Tibial artery (tissue), 4 donors: ENCODE measurements at regions not wholly inside any gene's neighbourhood (a gene's known extent, or its start where the extent isn't known, plus 50 kb on each side); places are given as distances from the start of the nearest gene placed in this dataset.
"Not testable (repeated sequence)": the region's sequence is repeated elsewhere in the genome, so short reads cannot be mapped to it uniquely, and the experiment has no call there.

Experiments used
- DNase-seq, 2 donors: peaks; one replicate each; pipeline ENCODE4 v3.0.0-alpha.2; 2019
- H3K27ac ChIP-seq, 2 donors: fragments of 200-600 bp; sonication (generic) in 1 of 2; 1 replicate in 1 of 2; 2 replicates in 1 of 2; pipeline ENCODE4 v1.5.1; 2018 to 2019; ENCODE audit warnings: mild to moderate bottlenecking in 1 of 2
- H3K27me3 ChIP-seq, 2 donors: fragments of 200-600 bp; sonication (generic) in 1 of 2; one replicate each; pipeline versions ENCODE4 v1.5.1 to v1.6.0; 2016 to 2019
- H3K36me3 ChIP-seq, 3 donors: fragments of 200-600 bp; sonication (generic) in 2 of 3; one replicate each; pipeline ENCODE4 v1.5.1; 2016 to 2019; ENCODE audit warnings: mild to moderate bottlenecking in 2 of 3
- H3K4me1 ChIP-seq, 4 donors: fragments of 200-600 bp; sonication (generic) in 2 of 4; 1 replicate in 3 of 4; 2 replicates in 1 of 4; pipeline ENCODE4 v1.5.1; 2016 to 2019
- H3K4me3 ChIP-seq, 2 donors: fragments of 200-600 bp; sonication (generic) in 1 of 2; 1 replicate in 1 of 2; 2 replicates in 1 of 2; pipeline ENCODE4 v1.5.1; 2018 to 2019; ENCODE audit warnings: mild to moderate bottlenecking in 2 of 2
- H3K9me3 ChIP-seq, 3 donors: fragments of 200-600 bp; sonication (generic) in 1 of 3; one replicate each; pipeline ENCODE4 v1.5.1; 2016 to 2019
- intact Hi-C: fragments of 100-400 bp; cut with DNase I; formaldehyde crosslinking; loops from one replicate; pipeline ENCODE4 v1.15.0; 2023; ENCODE audit warnings: low total_unique reads

GRCh38 chr3:125779276-125779675, 184.0 kb upstream of the OSBPL11 start:
- H3K27me3 ChIP-seq, H3K4me1 ChIP-seq, H3K27ac ChIP-seq, H3K9me3 ChIP-seq, H3K4me3 ChIP-seq, intact Hi-C loops, H3K36me3 ChIP-seq, DNase-seq: not testable (repeated sequence)

- H3K4me1 ChIP-seq, H3K9me3 ChIP-seq, H3K4me3 ChIP-seq, intact Hi-C loops, H3K27me3 ChIP-seq, DNase-seq, H3K36me3 ChIP-seq, H3K27ac ChIP-seq: not testable (repeated sequence)
These were observed 184.6 kb upstream of the OSBPL11 start for GRCh38 chr3:125779918-125780317.

DNA sequence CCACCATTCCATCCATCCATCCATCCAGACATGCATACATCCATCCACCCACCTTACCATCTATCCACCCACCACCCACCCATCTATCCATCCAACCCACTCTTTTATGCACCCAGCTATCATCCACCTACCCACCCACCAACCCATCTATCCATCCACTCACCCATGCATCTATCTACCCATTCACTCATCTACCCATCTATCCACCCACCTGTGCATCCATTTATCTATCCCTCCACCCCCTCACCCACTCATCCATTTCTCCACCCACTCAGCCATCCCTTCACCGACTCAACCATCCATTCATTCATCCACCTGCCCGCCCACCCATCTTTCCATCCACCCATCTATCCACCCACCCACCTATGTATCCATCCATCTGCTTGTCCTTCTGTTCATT, 186.4 kb upstream of the OSBPL11 start:
- H3K4me1 ChIP-seq, H3K27me3 ChIP-seq, H3K36me3 ChIP-seq, H3K27ac ChIP-seq, H3K4me3 ChIP-seq, H3K9me3 ChIP-seq, intact Hi-C loops, DNase-seq: not testable (repeated sequence)

GRCh38 chr3:125790312-125790711, 178.7 kb upstream of the ROPN1B start:
- H3K27ac ChIP-seq, H3K36me3 ChIP-seq, H3K4me1 ChIP-seq, DNase-seq, H3K9me3 ChIP-seq, H3K27me3 ChIP-seq, H3K4me3 ChIP-seq, intact Hi-C loops: not testable (repeated sequence)

DNA sequence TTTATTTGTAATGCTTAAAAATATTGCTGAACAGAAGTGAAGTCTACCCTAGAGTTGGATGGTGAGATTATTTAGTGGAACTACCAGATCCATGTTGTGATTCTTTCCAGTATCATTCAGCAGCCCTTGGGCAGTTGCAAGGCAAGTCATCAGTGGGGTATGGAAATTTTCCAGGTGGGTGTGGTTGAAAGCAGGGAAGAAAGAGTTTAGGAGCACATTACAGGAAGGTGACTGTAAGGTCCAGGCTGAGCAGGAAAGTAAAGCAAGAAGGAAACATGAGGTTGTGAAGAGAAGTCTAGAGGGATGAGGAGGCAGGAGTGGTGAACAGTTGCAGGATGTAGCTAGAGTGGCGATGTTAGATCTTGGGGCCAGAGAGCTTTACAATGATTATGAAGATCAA, 178.0 kb upstream of the ROPN1B start:
- H3K27me3 ChIP-seq, intact Hi-C loops, DNase-seq: not testable (repeated sequence)

DNA sequence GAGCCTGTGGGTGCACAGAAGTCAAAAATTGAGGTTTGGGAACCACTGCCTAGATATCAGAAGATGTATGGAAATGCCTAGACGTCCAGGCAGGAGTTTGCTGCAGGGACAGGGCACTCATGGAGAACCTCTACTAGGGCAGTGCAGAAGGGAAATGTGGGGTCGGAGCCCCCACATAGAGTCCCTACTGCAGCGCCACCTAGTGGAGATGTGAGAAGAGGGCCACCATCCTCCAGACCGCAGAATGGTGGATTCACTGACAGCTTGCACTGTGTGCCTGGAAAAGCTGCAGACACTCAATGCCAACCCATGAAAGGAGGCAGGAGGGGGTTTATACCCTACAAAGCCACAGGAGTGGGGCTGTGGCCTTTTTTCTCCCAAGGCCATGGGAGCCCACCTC, 159.0 kb upstream of the ROPN1B start:
- H3K27ac ChIP-seq, DNase-seq, intact Hi-C loops, H3K36me3 ChIP-seq, H3K4me1 ChIP-seq, H3K27me3 ChIP-seq, H3K4me3 ChIP-seq: not testable (repeated sequence)
- H3K9me3 ChIP-seq: peaks cover 0 to 56% (median 32%) of the 10 kb centered on the region in 3 donors

More for the DNA sequence above, 178.0 kb upstream of the ROPN1B start:
- H3K9me3 ChIP-seq, H3K27ac ChIP-seq, H3K4me3 ChIP-seq, H3K36me3 ChIP-seq, H3K4me1 ChIP-seq: not testable (repeated sequence)

DNA sequence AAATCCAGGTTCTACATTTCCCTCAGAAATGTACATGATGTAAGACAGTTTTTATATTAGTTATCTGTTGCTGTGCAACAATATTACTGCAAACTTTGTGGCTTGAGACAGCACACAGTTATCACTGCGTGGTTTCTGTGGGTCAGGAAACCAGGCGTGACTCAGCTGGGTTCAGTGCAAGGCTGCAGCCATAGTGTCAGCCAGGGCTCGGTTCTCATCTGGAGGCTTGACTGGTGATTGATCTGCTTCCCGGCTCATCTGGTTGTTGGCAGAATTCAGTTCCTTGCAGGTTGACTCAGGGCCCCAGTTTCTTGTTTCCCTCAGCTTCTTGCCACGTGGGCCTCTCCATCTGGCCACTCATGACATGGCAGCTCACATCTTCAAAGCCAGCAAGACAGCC, 146.8 kb upstream of the ROPN1B start:
- H3K27ac ChIP-seq, H3K36me3 ChIP-seq, intact Hi-C loops, H3K4me3 ChIP-seq, H3K4me1 ChIP-seq, H3K9me3 ChIP-seq, DNase-seq, H3K27me3 ChIP-seq: not testable (repeated sequence)

DNA sequence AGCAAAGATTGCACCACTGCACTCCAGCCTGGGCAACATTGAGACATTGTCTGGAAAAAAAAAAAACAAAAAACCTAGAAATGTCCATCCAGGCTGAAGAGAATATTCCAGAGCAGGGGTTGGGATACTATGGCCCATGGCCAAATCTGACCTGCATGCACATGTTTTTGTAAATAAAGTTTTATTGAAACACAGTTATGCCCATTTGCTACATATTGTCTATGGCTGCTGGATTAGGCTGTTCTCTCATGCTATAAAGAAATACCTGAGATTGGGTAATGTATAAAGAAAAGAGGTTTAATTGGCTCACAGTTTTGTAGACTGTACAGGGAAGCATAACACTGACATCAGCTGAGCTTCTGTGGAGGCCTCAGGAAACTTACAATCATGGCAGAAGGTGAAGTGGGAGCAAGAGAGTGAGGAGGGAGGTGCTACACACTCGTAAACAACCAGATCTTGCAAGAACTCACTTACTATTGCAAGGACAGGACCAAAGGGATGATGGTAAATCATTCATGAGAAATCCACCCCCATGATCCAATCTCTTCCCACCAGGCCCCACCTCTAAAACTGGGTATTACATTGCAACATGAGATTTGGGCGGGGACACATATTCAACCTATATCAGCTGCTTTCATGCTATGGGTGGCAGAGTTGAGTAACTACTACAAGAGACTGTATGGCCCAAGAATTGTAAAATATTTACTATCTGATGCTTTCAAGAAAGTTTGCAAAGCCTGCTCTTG, 137.8 kb upstream of the ROPN1B start:
- DNase-seq, H3K27ac ChIP-seq, H3K4me1 ChIP-seq, H3K4me3 ChIP-seq, H3K36me3 ChIP-seq, intact Hi-C loops, H3K27me3 ChIP-seq: not testable (repeated sequence)
- H3K9me3 ChIP-seq: peaks cover 0 to 12% (median 3%) of the 10 kb centered on the region in 3 donors

- H3K4me1 ChIP-seq, H3K27me3 ChIP-seq, H3K36me3 ChIP-seq, intact Hi-C loops, DNase-seq, H3K9me3 ChIP-seq, H3K27ac ChIP-seq, H3K4me3 ChIP-seq: not testable (repeated sequence)
These were observed 133.4 kb upstream of the ROPN1B start for GRCh38 chr3:125835562-125835961.

- H3K27ac ChIP-seq, intact Hi-C loops, H3K9me3 ChIP-seq, H3K36me3 ChIP-seq, DNase-seq, H3K4me1 ChIP-seq, H3K27me3 ChIP-seq, H3K4me3 ChIP-seq: not testable (repeated sequence)
These were observed 132.9 kb upstream of the ROPN1B start for GRCh38 chr3:125836011-125836551.

- H3K27me3 ChIP-seq, H3K36me3 ChIP-seq, DNase-seq, H3K4me3 ChIP-seq, H3K4me1 ChIP-seq, H3K27ac ChIP-seq, H3K9me3 ChIP-seq, intact Hi-C loops: not testable (repeated sequence)
These were observed 132.2 kb upstream of the ROPN1B start for GRCh38 chr3:125836786-125837185.

GRCh38 chr3:125838857-125839256, 130.1 kb upstream of the ROPN1B start:
- H3K4me1 ChIP-seq, H3K9me3 ChIP-seq, H3K4me3 ChIP-seq, H3K27me3 ChIP-seq, DNase-seq, H3K27ac ChIP-seq, H3K36me3 ChIP-seq, intact Hi-C loops: not testable (repeated sequence)

- DNase-seq, H3K27ac ChIP-seq, H3K4me1 ChIP-seq, H3K36me3 ChIP-seq, H3K9me3 ChIP-seq, intact Hi-C loops, H3K27me3 ChIP-seq, H3K4me3 ChIP-seq: not testable (repeated sequence)
These were observed 128.5 kb upstream of the ROPN1B start for GRCh38 chr3:125840465-125840864.

- DNase-seq, intact Hi-C loops, H3K4me1 ChIP-seq: not testable (repeated sequence)
These were observed 121.0 kb upstream of the ROPN1B start for GRCh38 chr3:125847966-125848365.

DNA sequence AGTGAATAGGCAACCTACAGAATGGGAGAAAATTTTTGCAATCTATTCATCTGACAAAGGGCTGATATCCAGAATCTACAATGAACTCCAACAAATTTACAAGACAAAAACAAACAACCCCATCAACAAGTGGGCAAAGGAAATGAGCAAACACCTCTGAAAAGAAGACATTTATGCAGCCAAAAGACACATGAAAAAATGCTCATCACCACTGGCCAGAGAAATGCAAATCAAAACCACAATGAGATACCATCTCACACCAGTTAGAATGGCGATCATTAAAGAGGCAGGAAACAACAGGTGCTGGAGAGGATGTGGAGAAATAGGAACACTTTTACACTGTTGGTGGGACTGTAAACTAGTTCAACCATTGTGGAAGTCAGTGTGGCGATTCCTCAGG, 114.0 kb upstream of the ROPN1B start:
- H3K27ac ChIP-seq, H3K4me3 ChIP-seq, H3K9me3 ChIP-seq, DNase-seq, H3K27me3 ChIP-seq, H3K4me1 ChIP-seq, intact Hi-C loops, H3K36me3 ChIP-seq: not testable (repeated sequence)

More at GRCh38 chr3:125847966-125848365, 121.0 kb upstream of the ROPN1B start:
- peaks cover 7 to 16% (median 11%) of the 10 kb centered on the region in 3 donors for H3K36me3 ChIP-seq
- not testable (repeated sequence) for H3K27ac ChIP-seq, H3K9me3 ChIP-seq, H3K4me3 ChIP-seq, H3K27me3 ChIP-seq
